Activated naive CD8-positive, alpha-beta T cell treated with anti-CD3 and anti-CD28 coated beads for 36 hours (primary cell): ENCODE measurements at regions not wholly inside any gene's neighbourhood (a gene's known extent, or its start where the extent isn't known, plus 50 kb on each side); places are given as distances from the start of the nearest gene placed in this dataset.
A peak's percentile ranks its signal among the peaks of the same experiment; 100 is the strongest.
"Not testable (repeated sequence)": the region's sequence is repeated elsewhere in the genome, so short reads cannot be mapped to it uniquely, and the experiment has no call there.

Experiments
- DNase-seq: peaks from one replicate; pipeline ENCODE4 v3.0.0; 2021
- H3K27ac Mint-ChIP-seq: one replicate; pipeline ENCODE4 v1.8.0; 2022; ENCODE audit warnings: mild to moderate bottlenecking, moderate library complexity, mixed read lengths
- H3K27me3 Mint-ChIP-seq: one replicate; pipeline ENCODE4 v1.8.0; 2022; ENCODE audit warnings: mild to moderate bottlenecking, mixed read lengths
- H3K36me3 Mint-ChIP-seq: one replicate; pipeline ENCODE4 v1.8.0; 2021; ENCODE audit warnings: mild to moderate bottlenecking, mixed read lengths
- H3K4me1 Mint-ChIP-seq: one replicate; pipeline ENCODE4 v1.8.0; 2021; ENCODE audit warnings: mixed read lengths
- H3K4me3 Mint-ChIP-seq: one replicate; pipeline ENCODE4 v1.8.0; 2022; ENCODE audit warnings: mild to moderate bottlenecking, moderate library complexity, mixed read lengths
- H3K9me3 Mint-ChIP-seq: one replicate; pipeline ENCODE4 v1.8.0; 2022; ENCODE audit warnings: mixed read lengths

DNA sequence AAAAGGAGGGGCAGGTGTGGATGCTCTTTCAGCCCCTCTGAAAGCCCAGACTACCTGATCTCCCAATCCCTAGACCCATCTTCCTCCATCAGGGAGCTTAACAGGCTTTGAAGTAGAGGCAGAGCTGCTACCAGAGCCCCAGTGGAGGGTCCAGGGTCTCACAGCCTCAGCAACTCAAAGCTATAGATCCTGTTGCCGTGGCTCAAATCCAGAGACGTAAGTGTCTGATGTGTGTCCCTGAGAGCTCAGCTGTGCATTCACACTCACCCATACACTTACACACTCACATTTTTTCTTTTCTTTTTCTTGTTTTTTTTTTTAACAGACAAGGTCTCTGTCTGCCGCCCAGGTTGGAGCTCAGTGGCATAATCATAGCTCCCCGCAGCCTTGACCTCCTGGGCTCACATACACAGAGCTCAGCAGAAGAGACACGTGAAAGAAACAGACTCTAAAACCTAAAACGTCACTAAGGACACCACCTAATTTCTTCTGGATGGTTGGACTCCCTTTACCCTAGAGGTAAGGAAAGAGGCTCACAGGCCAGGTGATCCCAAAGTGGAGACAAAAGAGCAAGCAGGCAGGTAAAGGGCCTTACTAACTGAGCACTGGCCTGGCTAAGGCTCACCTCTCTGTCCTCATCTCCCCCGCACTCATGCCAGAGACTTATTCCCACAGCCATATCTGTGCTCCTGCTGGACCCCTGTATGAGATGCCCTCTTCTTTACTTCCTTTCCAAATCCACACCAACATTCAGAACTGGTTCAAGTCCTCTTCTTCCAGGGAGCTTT is 80.7 kb downstream of the SCN11A start:
- H3K27me3 Mint-ChIP-seq = peaks cover 9% of the 10 kb centered on the region
- no peak overlapping the region for H3K4me3 Mint-ChIP-seq
- no peaks in the 10 kb centered on the region for H3K4me1 Mint-ChIP-seq
- DNase-seq = no peak
- no peak overlapping the region for H3K27ac Mint-ChIP-seq
- no peaks in the 10 kb centered on the region for H3K9me3 Mint-ChIP-seq
- H3K36me3 Mint-ChIP-seq = no peaks in the 10 kb centered on the region

DNA sequence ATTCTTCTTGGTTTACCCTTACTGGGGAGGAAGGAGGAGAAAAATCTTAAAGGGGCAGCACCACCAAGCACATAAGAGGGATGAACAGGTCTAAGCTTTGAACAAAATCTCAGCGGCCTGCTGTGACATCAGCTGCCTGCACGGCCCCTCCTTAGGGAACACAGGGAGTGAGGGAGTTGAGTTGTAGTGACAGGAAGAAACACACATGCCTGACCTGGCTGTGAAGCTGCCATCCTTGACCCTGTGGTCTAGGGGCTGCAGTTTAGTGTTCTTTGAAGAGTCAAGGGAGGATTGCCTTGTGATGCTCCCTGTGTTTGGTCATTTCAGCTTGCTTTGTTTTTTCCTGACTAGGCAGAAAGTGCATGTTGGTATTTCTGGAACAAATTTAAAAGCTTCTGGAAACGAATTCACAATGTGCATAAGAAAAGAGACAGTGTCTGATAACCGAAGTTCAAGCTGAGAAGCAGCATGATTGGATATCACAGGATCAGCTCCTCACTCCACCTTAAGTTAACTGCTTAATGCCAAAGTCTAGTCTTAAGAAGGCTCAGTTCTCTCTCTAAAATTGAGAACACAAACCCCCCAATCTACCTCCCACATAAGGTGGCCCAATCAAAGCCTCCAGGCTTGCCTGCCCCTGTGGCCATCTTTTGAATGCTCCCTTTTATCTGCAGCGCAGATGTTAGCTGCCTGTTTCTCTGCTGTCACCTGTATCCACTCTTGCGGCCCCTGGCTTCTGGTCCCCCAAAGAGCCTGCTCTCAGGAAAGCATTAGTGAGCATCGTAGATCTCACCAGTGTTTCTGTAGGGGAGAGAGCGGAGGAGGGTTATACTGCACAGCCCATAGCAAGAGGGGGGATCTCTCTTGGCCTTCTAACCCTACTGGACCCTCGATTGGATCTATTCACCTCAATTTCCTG is 82.2 kb downstream of the SCN11A start:
- no peaks in the 10 kb centered on the region for H3K9me3 Mint-ChIP-seq
- no peaks in the 10 kb centered on the region for H3K36me3 Mint-ChIP-seq
- no peak overlapping the region for H3K4me3 Mint-ChIP-seq
- H3K4me1 Mint-ChIP-seq = no peaks in the 10 kb centered on the region
- no peak for DNase-seq
- H3K27me3 Mint-ChIP-seq = peaks cover 9% of the 10 kb centered on the region
- no peak overlapping the region for H3K27ac Mint-ChIP-seq

DNA sequence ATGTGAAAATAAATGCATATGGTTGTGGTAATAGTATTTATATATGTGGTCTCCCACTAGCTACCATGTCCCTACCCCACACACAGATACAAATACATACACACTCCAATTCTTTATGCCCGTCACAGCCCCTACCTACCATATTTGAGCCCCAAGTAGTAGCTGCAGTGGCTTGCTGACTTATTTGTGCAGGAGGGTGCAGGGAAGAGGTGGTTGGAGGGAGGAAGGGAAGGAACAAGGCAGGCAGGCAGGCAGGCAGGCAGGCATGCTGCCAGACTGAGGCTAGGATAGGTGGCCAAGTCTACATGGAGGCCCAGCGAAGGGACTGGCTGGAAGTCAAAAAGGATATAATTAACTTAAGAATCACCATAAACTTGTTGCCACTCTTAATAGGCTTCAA is 82.9 kb downstream of the SCN11A start:
- Mint-ChIP-seq H3K27me3 (peaks cover 9% of the 10 kb centered on the region), H3K4me1 (no peaks in the 10 kb centered on the region), H3K27ac (no peak overlapping the region), H3K9me3 (no peaks in the 10 kb centered on the region), H3K4me3 (no peak overlapping the region), H3K36me3 (no peaks in the 10 kb centered on the region)
- no peak for DNase-seq

DNA sequence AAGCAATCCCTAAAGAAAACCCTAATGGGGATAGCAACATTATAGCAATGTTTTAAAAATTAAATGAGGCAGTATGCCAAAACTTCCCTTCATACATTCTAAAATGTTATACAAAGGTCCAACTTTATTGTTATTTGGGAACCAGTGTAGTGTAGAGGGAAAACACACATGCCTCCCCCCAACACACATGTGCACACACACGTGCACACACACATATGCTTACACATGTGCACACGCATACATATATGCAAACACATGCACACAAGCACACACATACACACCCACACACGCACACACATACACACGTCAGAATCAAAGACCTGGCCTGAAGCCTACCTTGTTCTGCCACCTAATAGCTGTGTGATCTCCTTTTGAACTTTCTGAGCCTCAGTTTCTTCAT is 83.3 kb downstream of the SCN11A start:
- Mint-ChIP-seq H3K27me3 (peaks cover 9% of the 10 kb centered on the region), H3K36me3 (no peaks in the 10 kb centered on the region), H3K9me3 (no peaks in the 10 kb centered on the region), H3K4me3 (no peak overlapping the region), H3K4me1 (no peaks in the 10 kb centered on the region), H3K27ac (no peak overlapping the region)
- DNase-seq = no peak

DNA sequence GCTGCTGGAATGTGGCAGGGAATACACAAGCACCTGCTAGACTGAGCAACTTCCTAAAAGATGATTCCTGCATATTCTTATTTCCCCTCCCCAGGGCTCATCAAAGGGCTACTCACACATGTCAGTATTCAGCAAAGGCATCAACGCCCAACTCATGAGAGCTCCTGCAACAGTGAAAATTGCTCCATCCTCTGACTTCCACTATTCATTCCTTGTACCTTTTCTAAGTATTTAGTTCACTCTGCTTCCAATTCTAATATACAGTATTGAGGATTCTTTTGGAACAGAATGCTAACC is 84.1 kb downstream of the SCN11A start:
- H3K4me1 Mint-ChIP-seq = no peaks in the 10 kb centered on the region
- no peak overlapping the region for H3K4me3 Mint-ChIP-seq
- H3K9me3 Mint-ChIP-seq = no peaks in the 10 kb centered on the region
- no peak overlapping the region for H3K27ac Mint-ChIP-seq
- peaks cover 9% of the 10 kb centered on the region for H3K27me3 Mint-ChIP-seq
- DNase-seq = no peak
- H3K36me3 Mint-ChIP-seq = no peaks in the 10 kb centered on the region

DNA sequence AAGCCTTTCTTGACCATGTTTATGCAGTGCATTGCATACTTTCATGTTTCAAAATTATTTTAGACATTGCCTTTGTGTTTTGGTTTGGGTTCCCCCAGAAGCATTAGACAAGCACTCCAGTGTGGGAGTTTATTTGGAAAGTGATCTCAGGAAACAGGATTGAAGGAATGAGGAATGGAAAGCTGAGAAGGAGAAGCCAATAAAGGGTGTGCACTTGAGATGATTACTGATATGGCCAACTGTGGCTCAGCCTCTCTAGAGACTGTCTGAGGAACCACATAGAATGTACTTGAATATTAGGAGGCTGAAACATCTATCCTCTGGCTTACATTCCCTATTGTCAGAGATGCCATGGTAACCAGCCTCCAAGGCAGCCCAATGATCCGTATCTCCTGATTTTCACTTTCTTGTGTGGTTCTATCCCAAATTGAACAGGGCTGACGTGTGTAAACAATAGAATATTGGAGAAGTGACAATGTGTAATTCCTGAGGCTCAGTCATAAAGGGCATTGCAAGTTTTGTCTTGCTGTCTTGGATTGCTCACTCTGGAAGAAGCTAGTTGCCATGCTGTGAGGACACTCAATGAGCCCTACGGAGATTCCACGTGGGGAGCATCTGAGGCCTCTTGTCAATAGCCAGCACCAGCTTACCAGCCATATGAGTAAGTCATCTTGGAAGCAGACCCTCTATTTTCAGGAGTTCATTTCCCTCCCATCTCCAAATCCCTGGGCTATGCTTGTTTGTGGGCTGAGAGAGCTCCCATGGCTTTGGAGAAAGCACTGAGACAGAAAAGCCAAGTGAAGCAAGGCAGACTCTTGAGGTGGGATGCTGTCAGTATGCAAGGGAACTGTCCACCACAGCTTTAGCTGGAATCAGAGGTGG is 84.7 kb downstream of the SCN11A start:
- no peak for DNase-seq
- no peaks in the 10 kb centered on the region for H3K36me3 Mint-ChIP-seq
- no peak overlapping the region for H3K27ac Mint-ChIP-seq
- no peaks in the 10 kb centered on the region for H3K9me3 Mint-ChIP-seq
- no peaks in the 10 kb centered on the region for H3K4me1 Mint-ChIP-seq
- no peak overlapping the region for H3K4me3 Mint-ChIP-seq
- peaks cover 9% of the 10 kb centered on the region for H3K27me3 Mint-ChIP-seq

DNA sequence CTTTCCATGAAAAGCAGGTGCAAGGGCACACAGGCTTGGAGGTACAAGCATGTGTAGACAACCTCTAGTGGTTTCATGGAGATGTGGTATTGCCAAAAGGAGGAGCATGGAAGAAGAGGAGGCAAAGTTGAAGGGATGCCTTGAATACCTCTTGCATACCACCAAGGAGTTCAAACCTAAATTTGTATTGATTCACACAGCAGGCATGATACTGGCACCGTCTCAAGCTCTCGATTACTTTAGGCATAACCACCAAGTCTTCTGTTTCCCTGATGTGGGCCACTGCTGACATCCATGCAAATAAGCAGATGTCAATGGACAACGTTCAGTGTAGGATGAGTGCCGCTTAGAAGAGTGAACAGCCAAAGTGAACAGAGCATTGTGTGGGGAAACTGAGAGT is 87.1 kb downstream of the SCN11A start:
- Mint-ChIP-seq H3K27me3 (no peaks in the 10 kb centered on the region), H3K4me1 (no peaks in the 10 kb centered on the region), H3K36me3 (no peaks in the 10 kb centered on the region), H3K4me3 (no peak overlapping the region), H3K9me3 (no peaks in the 10 kb centered on the region), H3K27ac (no peak overlapping the region)
- no peak for DNase-seq

DNA sequence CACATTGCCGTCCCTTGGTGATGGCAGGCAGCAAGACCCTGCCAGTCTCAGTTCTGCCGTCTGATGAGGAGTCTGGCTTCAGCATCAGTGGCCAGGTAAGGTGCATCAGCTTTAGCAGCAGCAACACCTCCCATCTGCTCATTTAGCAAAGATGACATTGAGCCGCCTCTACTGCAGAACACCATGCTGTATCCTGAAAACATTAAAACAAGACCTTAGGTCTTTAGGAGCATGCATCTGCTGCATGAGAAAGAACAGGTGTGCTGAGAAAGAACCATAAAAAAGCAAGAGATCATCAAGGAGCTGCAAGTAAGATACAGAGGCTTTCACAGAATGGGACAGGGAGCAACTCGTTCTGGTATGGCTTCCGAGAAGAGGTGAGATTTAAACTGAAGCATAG is 87.5 kb downstream of the SCN11A start:
- Mint-ChIP-seq H3K27me3 (no peaks in the 10 kb centered on the region), H3K4me3 (no peak overlapping the region), H3K9me3 (no peaks in the 10 kb centered on the region), H3K36me3 (no peaks in the 10 kb centered on the region), H3K4me1 (no peaks in the 10 kb centered on the region), H3K27ac (no peak overlapping the region)
- DNase-seq = no peak

DNA sequence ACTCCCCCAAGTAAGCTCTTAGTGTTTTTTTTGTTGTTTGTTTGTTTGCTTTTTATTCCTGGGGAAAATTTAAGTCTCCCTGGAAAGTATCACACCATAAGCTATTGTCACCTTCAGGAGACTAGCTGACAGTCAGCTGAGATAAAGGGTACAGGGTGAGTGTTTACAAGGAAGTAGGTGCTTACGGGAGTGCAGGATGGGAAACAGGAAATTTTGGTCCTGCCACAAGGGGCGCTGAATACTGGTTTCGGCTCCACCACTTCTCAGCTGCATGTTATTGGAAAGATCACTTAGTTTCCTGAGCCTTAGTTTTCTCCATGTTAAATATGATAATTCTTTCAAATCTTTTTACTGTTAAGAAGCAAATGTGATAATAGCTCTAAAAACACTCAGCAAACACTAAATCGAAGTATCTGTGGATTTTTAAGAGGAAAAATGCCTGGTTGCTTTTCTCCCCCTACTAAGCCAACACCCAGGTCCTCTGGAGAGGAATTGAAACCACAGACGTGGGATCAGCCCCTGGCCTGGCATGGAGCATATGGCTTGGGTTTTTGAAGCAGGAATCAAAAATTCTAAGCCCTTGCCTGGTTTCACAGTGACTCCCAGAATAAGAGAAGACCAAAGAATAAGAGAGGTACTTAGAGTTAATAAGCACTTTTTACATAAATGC is 90.7 kb downstream of the SCN11A start:
- H3K27ac Mint-ChIP-seq = no peak overlapping the region
- peak; percentile 9 for DNase-seq
- no peak overlapping the region for H3K4me3 Mint-ChIP-seq
- H3K36me3 Mint-ChIP-seq = no peaks in the 10 kb centered on the region
- no peaks in the 10 kb centered on the region for H3K27me3 Mint-ChIP-seq
- no peaks in the 10 kb centered on the region for H3K4me1 Mint-ChIP-seq
- H3K9me3 Mint-ChIP-seq = no peaks in the 10 kb centered on the region

DNA sequence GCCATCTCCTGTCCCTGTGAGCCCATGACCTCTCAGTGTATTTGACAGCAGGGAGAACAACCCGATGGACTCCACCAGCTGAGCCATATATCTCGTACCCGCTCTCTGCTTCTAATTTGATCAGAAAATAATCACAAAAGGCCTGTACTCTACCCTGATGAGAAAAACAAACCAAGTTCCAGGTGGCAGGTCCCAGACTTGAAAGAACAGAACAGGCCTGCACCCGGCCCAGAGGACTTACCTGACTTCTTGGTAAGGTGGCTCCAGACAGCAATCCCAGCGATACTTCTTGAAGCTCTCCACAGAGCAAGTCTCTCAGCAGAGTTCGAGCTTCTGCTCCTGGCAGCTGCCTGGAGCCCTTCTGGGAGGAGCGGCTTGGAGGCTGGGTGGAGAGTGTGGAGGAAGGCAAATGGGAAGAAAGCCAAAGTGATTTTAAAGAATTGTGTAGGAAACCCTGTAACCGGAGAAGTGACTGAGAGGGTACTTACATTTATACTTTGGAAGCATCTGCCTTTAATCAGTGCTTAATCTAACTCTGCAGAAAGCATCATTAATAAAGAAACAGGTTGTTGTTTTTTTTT is 91.6 kb downstream of the SCN11A start:
- Mint-ChIP-seq H3K36me3 (no peaks in the 10 kb centered on the region), H3K27me3 (no peaks in the 10 kb centered on the region), H3K4me1 (no peaks in the 10 kb centered on the region), H3K27ac (no peak overlapping the region), H3K4me3 (no peak overlapping the region), H3K9me3 (no peaks in the 10 kb centered on the region)
- no peak for DNase-seq

DNA sequence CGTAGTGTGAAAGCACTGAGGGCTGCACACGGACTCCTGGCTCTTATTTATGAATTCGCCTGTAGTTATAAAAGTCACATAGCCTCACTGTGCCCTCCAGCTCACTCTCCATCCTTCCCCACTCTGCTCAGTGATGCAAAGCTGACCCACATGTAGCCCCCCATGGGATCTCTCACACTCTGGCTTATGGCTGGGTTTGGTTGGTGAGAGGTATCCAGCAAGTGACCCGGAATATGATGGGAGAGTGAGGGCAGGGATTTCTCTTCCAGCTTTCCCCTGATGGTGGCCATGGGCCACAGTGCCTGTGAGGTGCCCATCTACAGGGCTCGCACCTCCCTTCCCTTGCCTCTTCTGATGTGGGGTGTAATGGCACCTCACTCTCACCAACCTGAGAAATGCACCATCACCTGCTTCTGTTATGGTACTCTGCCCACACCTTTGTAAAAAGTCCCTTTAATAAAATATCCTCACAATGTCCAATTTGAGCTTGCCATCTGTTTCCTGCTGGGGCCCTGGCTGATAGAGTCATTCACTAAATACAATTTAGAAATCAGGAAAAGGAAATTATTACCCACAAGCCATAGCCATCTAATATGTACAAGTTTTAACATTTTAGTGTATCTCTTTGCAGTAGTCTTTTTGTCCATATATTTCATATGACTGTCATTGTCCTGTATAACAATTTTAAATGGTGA is 93.6 kb downstream of the SCN11A start:
- Mint-ChIP-seq H3K27ac (no peak overlapping the region), H3K36me3 (no peaks in the 10 kb centered on the region), H3K4me3 (no peak overlapping the region), H3K4me1 (no peaks in the 10 kb centered on the region), H3K9me3 (no peaks in the 10 kb centered on the region), H3K27me3 (no peaks in the 10 kb centered on the region)
- DNase-seq = no peak

DNA sequence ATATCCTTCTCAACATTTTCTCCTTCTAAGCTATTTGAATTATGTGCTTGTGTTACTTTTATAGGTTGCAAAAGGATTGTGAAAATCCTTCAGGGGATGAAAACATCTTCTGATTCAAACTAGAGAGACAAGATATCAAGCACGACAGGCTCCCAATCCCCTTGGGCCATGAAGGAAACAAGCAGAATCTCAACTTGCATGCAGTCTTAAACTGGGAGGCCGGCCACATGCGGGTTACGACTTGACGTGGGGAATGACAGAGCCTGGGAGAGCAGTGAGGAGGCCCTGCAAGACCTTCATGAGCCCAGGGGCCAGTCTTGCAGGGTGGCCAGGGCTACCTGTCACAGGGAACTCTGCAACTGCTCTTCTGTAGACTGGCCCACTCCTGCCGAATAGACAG is 94.4 kb downstream of the SCN11A start:
- Mint-ChIP-seq H3K36me3 (no peaks in the 10 kb centered on the region), H3K27ac (no peak overlapping the region), H3K4me1 (no peaks in the 10 kb centered on the region), H3K27me3 (no peaks in the 10 kb centered on the region), H3K9me3 (no peaks in the 10 kb centered on the region), H3K4me3 (no peak overlapping the region)
- no peak for DNase-seq

DNA sequence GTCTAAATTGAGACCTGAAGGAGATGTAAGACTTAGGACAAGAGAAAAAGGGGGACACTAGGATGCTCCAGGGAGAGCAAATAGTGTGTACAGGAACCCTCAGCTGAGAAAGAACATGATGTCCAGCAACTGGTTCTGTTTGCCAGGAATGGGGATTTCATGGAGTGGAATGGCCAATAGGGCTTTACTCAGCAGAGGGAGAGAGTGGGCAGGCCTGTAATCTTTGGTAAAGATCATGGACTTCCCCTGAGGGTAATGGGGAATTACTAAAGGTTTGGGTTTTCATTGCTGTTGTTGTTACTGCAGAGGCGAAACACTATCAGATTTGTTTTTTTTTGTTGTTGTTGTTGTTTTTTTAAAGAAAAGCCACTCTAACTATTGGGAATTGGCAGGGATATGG is 99.0 kb downstream of the SCN11A start:
- Mint-ChIP-seq H3K4me1 (no peaks in the 10 kb centered on the region), H3K9me3 (no peaks in the 10 kb centered on the region), H3K4me3 (no peak overlapping the region), H3K27me3 (no peaks in the 10 kb centered on the region), H3K27ac (no peak overlapping the region), H3K36me3 (no peaks in the 10 kb centered on the region)
- no peak for DNase-seq

DNA sequence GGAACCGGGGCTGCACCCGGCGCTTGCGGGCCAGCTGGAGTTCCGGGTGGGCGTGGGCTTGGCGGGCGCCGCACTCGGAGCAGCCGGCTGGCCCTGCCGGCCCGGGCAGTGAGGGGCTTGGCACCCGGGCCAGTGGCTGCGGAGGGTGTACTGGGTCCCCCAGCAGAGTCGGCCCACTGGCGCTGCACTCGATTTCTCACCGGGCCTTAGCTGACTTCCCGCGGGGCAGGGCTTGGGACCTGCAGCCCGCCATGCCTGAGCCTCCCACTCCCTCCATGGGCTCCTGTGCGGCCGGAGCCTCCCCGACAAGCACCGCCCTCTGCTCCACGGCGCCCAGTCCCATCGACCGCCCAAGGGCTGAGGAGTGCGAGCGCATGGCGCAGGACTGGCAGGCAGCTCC is 100.6 kb downstream of the SCN11A start:
- not testable (repeated sequence) for DNase-seq, H3K36me3 Mint-ChIP-seq, H3K27me3 Mint-ChIP-seq, H3K27ac Mint-ChIP-seq, H3K4me3 Mint-ChIP-seq, H3K9me3 Mint-ChIP-seq, H3K4me1 Mint-ChIP-seq
